ENCODE measurements at regions not wholly inside any gene's neighbourhood (a gene's known extent, or its start where the extent isn't known, plus 50 kb on each side); places are given as distances from the start of the nearest gene placed in this dataset.

DNA sequence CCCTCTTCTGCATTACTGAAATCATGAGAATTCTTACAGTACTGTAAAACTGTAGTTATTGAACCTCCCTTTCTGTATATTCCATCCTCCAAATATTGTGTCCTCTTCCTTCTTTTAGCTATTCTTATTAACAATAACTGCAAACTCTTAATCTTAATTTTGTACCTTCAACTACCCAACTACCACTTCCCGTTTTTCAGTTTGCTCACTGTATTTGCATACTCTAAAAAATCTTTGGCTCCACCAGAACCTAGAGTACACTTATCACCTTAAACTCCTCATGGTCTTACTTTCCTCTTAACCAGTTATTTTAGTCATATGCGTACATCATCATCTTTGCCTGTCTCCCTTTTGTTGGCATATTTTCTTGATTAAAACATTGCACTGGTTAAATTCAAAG is 543.7 kb downstream of the ARAP2 start:
- Mint-ChIP-seq H3K9me3 (ENCODE audit: low read depth) (no peaks in the 10 kb centered on the region), H3K27ac (no peak overlapping the region), H3K4me3 (no peak overlapping the region), H3K27me3 (no peaks in the 10 kb centered on the region), H3K36me3 (no peaks in the 10 kb centered on the region), H3K4me1 (no peaks in the 10 kb centered on the region)
- no peak for ATAC-seq
- no peak for DNase-seq
- CTCF ChIA-PET: no interaction called here

DNA sequence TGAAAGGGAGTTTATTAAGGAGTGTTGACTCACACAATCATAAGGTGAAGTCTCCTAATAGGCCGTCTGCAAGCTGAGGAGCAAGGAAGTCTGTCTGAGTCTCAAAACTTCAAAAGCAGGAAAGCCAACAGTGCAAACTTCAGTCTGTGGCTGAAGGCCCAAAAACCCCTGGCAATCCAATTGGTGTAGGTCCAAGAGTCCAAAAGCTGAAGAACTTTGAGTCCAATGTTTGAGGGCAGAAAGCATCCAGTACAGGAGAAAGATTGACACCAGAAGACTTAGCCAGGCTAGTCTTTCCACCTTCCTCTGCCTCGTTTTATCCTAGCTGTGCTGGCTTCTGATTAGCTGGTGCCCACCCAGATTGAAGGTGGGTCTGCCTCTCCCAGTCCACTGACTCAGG is 535.2 kb downstream of the ARAP2 start:
- Mint-ChIP-seq H3K27me3 (no peaks in the 10 kb centered on the region), H3K27ac (no peak overlapping the region), H3K4me3 (no peak overlapping the region), H3K4me1 (no peaks in the 10 kb centered on the region), H3K9me3 (ENCODE audit: low read depth) (peaks cover 16% of the 10 kb centered on the region), H3K36me3 (no peaks in the 10 kb centered on the region)
- CTCF ChIA-PET: no interaction called here
- ATAC-seq (no peak), DNase-seq (no peak)

DNA sequence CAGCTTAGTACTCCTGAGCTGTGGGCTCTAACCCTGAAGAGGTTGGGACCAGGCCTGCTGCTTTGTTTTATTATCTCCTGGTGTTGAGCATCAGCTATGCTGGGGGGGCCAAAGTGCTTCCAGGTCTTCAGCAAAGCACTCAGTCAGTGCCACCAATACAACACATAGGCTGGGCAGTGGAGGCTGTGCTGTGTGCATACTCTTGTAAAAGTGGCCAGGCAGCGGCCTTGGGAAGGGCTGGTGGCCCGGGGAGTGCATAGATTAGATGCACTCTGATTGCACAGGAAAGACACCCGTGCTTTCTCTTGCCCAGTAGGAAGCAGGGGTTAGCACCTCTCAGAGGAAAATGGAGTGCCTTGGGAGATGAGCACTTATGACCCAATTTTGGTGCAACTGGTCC is 534.0 kb downstream of the ARAP2 start:
- Mint-ChIP-seq H3K27ac (no peak overlapping the region), H3K4me3 (no peak overlapping the region), H3K4me1 (no peaks in the 10 kb centered on the region), H3K27me3 (no peaks in the 10 kb centered on the region), H3K36me3 (no peaks in the 10 kb centered on the region), H3K9me3 (ENCODE audit: low read depth) (peaks cover 24% of the 10 kb centered on the region)
- DNase-seq (no peak), ATAC-seq (no peak)
- CTCF ChIA-PET: no interaction called here

DNA sequence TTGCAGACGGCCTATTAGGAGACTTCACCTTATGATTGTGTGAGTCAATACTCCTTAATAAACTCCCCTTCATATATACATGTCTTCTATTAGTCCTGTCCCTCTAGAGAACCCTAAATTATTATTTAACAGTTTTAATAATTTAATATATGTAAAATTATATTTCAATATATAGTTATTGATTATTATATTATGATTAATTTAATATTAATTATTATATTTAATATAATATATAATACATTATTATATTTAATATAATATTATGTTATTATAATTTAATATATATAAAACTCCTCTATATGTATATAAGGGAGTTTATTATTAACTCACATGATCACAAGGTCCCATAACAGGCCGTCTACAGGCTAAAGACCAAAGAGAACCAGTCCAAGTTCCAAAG is 533.2 kb downstream of the ARAP2 start:
- ATAC-seq (no peak), DNase-seq (no peak)
- Mint-ChIP-seq H3K36me3 (no peaks in the 10 kb centered on the region), H3K4me3 (no peak overlapping the region), H3K27me3 (no peaks in the 10 kb centered on the region), H3K9me3 (ENCODE audit: low read depth) (peaks cover 24% of the 10 kb centered on the region), H3K4me1 (no peaks in the 10 kb centered on the region), H3K27ac (no peak overlapping the region)
- CTCF ChIA-PET: no interaction called here

DNA sequence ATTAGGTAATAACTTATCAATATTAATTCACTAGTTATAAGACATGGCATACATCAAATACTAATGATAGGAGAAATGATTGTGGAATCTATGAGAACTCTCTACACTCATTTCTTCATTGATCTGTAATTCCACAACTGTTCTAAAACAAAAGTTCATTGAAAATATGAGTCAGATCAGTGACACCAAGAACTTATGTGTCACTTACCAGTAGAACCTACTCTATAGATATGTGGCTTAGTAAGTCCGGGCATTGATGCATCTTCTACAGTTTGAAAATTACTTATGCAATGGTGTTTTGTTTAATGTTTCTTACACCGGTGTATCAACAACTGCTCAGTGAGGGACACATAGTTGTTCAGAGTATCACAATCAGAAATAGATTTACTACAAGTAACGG is 520.3 kb downstream of the ARAP2 start:
- H3K4me1 Mint-ChIP-seq: no peaks in the 10 kb centered on the region
- H3K27me3 Mint-ChIP-seq: no peaks in the 10 kb centered on the region
- CTCF ChIA-PET: no interaction called here
- DNase-seq (no peak), ATAC-seq (no peak)
- H3K36me3 Mint-ChIP-seq: no peaks in the 10 kb centered on the region
- no peak overlapping the region for H3K27ac Mint-ChIP-seq
- no peak overlapping the region for H3K4me3 Mint-ChIP-seq
- no peaks in the 10 kb centered on the region for H3K9me3 Mint-ChIP-seq (ENCODE audit: low read depth)

DNA sequence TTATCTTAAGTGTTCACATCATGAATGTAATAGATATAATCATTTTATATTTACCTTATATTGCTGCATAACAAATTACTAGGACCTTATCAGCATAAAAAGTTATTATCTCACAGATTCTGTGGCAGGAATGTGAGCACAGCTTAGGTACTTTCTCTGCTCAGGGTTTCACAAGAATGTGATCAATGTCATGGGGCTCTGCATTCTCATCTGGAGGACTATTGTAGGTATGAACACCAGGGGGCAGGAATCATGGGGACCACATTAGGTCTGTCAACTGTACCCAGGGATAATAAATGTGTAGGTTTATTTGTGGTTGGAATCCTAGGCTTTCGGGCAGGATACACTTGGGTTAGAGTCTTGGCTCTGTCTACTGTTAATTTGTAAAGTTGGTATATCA is 519.2 kb downstream of the ARAP2 start:
- H3K27me3 Mint-ChIP-seq: no peaks in the 10 kb centered on the region
- ATAC-seq (no peak), DNase-seq (no peak)
- no peak overlapping the region for H3K27ac Mint-ChIP-seq
- H3K4me3 Mint-ChIP-seq: no peak overlapping the region
- H3K9me3 Mint-ChIP-seq (ENCODE audit: low read depth): no peaks in the 10 kb centered on the region
- CTCF ChIA-PET: no interaction called here
- H3K36me3 Mint-ChIP-seq: no peaks in the 10 kb centered on the region
- no peaks in the 10 kb centered on the region for H3K4me1 Mint-ChIP-seq

DNA sequence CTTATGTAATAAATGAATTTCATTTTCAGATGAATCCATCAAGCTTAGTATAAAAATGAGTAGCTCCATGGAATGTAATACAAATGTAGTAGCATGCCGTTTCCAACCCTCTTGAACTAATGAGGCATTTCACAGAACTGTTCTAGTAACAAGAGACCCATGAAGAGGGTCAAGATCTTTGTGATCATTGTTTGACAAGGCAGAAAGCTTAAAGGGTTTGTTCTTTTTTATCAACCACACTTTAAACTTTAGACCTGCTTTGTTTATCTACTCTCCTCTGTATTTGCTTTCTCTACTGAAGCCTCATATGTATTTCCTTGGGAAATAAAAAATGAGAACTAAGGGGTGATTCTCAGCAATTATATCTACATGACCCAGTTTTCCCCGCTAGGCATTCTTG is 513.9 kb downstream of the ARAP2 start:
- H3K4me1 Mint-ChIP-seq: no peaks in the 10 kb centered on the region
- DNase-seq (no peak), ATAC-seq (no peak)
- no peaks in the 10 kb centered on the region for H3K36me3 Mint-ChIP-seq
- no peaks in the 10 kb centered on the region for H3K9me3 Mint-ChIP-seq (ENCODE audit: low read depth)
- H3K27ac Mint-ChIP-seq: no peak overlapping the region
- CTCF ChIA-PET: no interaction called here
- no peak overlapping the region for H3K4me3 Mint-ChIP-seq
- H3K27me3 Mint-ChIP-seq: no peaks in the 10 kb centered on the region

DNA sequence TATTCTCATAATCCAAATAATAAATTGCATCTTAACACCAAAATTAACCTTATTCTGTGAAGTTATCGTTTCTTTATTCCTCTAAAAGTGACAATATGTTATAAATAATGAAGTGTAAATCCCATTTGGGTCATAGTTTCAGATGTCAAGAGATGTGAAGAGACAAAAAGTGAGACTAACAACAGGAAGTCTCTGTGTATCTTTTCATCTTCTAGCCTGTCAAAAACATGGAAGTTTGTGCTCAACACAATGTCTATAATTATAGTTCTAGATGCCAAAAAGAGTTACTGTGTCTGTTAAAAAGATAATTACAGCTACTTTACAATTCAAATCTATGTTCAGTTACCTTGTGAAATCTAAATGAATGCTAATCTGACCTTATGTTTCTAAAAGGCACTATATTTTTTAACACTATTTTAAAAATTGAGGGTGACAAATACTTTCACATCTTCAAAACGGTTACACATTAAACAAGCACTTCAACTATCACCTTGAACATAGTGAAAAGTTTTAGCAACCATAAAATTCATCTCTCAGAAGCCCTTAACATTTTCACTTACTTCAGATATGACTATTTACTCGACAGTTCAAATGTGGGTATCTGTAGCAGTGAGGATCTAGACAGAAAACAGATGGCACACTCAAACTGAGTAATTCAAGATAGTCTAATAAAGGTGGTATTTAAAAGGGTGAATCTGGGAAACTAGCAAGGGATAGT is 509.8 kb downstream of the ARAP2 start:
- DNase-seq: no peak
- Mint-ChIP-seq H3K36me3 (no peaks in the 10 kb centered on the region), H3K27ac (no peak overlapping the region), H3K4me3 (no peak overlapping the region), H3K9me3 (ENCODE audit: low read depth) (no peaks in the 10 kb centered on the region), H3K4me1 (no peaks in the 10 kb centered on the region), H3K27me3 (no peaks in the 10 kb centered on the region)
- no peak for ATAC-seq
- CTCF ChIA-PET: no interaction called here

DNA sequence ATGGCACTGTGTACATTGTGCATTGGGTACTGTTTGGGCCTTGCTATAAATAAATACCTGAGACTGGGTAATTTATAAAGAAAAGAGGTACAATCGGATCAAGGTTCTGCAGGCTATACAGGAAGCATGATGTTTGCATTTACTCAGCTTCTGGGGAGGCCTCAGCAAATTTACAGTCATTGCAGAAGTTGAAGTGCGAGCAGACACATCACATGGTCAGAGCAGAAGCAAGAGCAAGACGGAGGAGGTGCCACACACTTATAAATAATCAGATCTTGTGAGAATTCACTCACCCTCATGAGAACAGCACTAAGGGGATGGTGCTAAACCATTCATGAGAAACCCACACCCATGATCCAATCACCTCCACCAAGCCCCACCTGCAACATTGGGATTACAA is 505.0 kb downstream of the ARAP2 start:
- DNase-seq (no peak), ATAC-seq (no peak)
- Mint-ChIP-seq H3K4me1 (no peaks in the 10 kb centered on the region), H3K4me3 (no peak overlapping the region), H3K27me3 (no peaks in the 10 kb centered on the region), H3K36me3 (no peaks in the 10 kb centered on the region), H3K9me3 (ENCODE audit: low read depth) (peaks cover 5% of the 10 kb centered on the region), H3K27ac (no peak overlapping the region)
- CTCF ChIA-PET: no interaction called here

DNA sequence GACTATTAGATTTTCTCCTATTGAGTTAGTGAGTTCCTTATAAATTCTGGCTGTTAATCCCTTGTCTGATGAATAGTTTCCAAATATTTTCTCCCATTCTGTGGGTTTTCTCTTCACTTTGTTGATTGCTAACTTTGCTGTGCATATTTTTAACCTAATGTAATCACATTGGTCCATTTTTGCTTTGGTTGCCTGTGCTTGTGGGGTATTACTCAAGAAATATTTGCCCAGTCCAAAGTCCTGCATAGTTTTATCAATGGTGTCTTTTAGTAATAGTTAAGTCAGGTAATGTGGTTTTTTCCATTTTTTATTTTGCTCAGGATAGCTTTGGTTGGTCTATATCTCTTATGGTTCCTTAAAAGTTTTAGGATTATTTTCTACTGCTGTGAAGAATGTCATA is 490.3 kb downstream of the ARAP2 start:
- Mint-ChIP-seq H3K27ac (no peak overlapping the region), H3K4me3 (no peak overlapping the region), H3K36me3 (no peaks in the 10 kb centered on the region), H3K9me3 (ENCODE audit: low read depth) (no peaks in the 10 kb centered on the region), H3K4me1 (no peaks in the 10 kb centered on the region), H3K27me3 (no peaks in the 10 kb centered on the region)
- no peak for DNase-seq
- ATAC-seq: no peak
- CTCF ChIA-PET: no interaction called here

DNA sequence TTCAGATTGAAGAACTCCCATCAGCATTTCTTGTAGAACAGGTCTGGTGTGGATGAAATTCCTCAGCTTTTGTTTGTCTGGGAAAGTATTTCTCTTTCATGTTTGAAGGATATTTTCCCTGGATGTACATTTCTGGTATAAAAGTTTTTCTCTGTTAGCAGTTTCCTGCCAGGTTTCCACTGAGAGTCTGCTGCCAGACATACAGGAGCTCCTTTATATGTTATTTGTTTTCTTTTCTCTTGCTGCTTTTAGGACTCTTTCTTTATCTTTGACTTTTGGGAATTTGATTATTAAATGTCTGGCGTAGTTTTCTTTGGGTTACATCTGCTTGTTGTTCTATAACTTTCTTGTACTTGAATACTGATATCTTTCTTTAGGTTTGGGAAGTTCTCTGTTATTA is 486.5 kb downstream of the ARAP2 start:
- H3K4me3 Mint-ChIP-seq: no peak overlapping the region
- CTCF ChIA-PET: no interaction called here
- no peaks in the 10 kb centered on the region for H3K36me3 Mint-ChIP-seq
- H3K9me3 Mint-ChIP-seq (ENCODE audit: low read depth): no peaks in the 10 kb centered on the region
- no peak for ATAC-seq
- H3K27ac Mint-ChIP-seq: no peak overlapping the region
- H3K4me1 Mint-ChIP-seq: no peaks in the 10 kb centered on the region
- no peak for DNase-seq
- H3K27me3 Mint-ChIP-seq: no peaks in the 10 kb centered on the region

DNA sequence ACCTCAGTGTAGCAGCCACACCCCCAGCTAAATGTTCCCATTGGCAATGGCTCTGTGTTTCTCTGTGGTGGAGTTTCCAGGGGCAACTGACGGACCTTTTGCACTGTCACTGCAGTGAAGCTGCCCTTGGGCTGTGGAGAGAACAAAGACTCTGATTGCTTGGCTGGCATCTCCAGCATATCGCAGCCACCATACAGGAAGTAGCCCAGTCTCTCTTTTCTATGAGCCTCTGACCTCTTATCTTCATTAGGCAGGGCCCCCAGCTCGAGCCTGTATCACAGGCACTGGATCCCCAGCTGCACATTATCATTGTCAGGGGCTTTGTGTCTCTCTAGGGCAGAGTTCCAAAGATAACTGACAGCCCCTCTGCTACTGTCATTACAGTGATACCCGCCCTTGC is 483.5 kb downstream of the ARAP2 start:
- H3K27me3 Mint-ChIP-seq: no peaks in the 10 kb centered on the region
- H3K4me1 Mint-ChIP-seq: no peaks in the 10 kb centered on the region
- ATAC-seq: no peak
- CTCF ChIA-PET: no interaction called here
- no peaks in the 10 kb centered on the region for H3K36me3 Mint-ChIP-seq
- H3K9me3 Mint-ChIP-seq (ENCODE audit: low read depth): no peaks in the 10 kb centered on the region
- H3K4me3 Mint-ChIP-seq: no peak overlapping the region
- no peak for DNase-seq
- H3K27ac Mint-ChIP-seq: no peak overlapping the region

DNA sequence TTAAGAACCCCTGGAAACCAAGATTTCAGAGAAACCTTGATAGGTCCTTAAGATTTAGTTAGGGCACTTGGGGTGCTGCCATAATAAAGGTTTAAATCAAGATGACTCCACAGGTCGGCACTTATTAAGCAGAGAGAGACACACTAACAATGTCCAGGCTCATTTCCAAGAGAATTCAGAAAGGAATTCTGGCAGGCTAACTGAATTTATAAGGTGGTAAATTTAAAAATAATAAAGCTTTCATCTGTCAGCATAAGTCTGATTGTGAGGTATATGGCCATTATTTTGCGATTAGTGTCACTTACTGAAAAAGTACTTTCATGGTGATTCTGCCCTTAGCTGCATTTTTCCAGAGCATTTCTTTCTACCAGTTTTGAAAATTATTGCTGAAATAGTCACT is 472.7 kb downstream of the ARAP2 start:
- no peaks in the 10 kb centered on the region for H3K9me3 Mint-ChIP-seq (ENCODE audit: low read depth)
- no peak overlapping the region for H3K4me3 Mint-ChIP-seq
- H3K36me3 Mint-ChIP-seq: no peaks in the 10 kb centered on the region
- ATAC-seq (no peak), DNase-seq (no peak)
- CTCF ChIA-PET: no interaction called here
- no peaks in the 10 kb centered on the region for H3K27me3 Mint-ChIP-seq
- no peak overlapping the region for H3K27ac Mint-ChIP-seq
- no peaks in the 10 kb centered on the region for H3K4me1 Mint-ChIP-seq

DNA sequence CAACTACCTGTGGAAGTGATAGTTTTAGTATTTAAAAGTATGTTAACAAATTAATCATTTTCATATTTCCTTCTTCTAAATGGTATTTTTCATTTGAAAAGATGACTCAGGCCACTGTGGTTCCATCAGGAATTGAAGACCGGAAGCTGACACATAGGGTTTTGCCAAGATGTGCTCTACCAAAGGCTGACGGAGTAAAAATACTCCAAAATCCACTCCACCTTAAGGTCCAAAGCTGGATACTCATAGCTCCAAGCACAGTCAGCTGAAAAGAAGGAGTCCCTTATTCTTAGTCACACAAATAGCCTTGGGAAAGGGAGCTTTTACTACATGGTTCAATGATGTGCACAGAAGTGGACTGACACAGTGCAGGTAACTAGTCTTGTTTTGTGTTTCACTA is 472.0 kb downstream of the ARAP2 start:
- H3K27ac Mint-ChIP-seq: no peak overlapping the region
- no peak for DNase-seq
- no peaks in the 10 kb centered on the region for H3K36me3 Mint-ChIP-seq
- no peaks in the 10 kb centered on the region for H3K9me3 Mint-ChIP-seq (ENCODE audit: low read depth)
- H3K4me1 Mint-ChIP-seq: no peaks in the 10 kb centered on the region
- ATAC-seq: no peak
- H3K27me3 Mint-ChIP-seq: no peaks in the 10 kb centered on the region
- CTCF ChIA-PET: no interaction called here
- no peak overlapping the region for H3K4me3 Mint-ChIP-seq

DNA sequence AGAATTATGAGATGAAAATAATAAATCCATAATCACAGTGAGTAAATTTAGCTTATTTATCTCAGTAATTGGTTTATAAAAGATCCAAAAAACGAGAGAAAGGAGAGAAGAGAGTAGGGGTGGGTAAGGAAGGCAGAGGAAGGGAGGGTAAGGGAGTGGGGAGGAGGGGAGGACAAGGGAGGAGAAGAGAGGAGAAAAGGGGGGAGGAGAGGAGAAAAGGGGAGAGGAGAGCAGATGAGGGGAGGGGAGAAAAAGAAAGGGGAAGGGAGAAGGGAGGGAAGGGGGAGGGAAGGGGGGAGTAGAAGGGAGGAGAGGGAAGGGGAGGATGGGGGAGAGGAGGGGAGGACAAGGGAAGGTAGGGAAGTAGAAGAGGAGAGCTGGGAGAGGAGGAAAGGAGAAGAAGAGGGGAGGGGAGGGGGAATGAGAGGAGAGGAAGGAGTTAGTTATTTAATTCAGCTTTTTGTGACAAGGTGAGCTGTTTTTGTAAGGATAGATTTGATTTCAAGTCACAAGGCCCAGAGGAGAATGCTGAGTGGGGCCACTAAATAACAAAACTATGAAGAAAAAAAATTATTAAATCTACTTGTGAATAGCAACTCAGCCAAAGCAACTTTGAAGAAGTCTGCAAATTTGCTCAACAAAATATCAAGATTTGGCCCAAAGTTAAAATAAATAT is 454.3 kb downstream of the ARAP2 start:
- Mint-ChIP-seq H3K9me3 (ENCODE audit: low read depth) (no peaks in the 10 kb centered on the region), H3K27ac (no peak overlapping the region), H3K4me3 (no peak overlapping the region), H3K27me3 (no peaks in the 10 kb centered on the region), H3K36me3 (no peaks in the 10 kb centered on the region), H3K4me1 (no peaks in the 10 kb centered on the region)
- no peak for ATAC-seq
- no peak for DNase-seq
- CTCF ChIA-PET: no interaction called here
